ENCODE measurements at regions not wholly inside any gene's neighbourhood (a gene's known extent, or its start where the extent isn't known, plus 50 kb on each side); places are given as distances from the start of the nearest gene placed in this dataset.

- Histone ChIP-seq H3K4me1 (peaks cover 4 to 71% of the 10 kb centered on the region in 2 donors), H3K27me3 (no peaks in the 10 kb centered on the region), H3K4me3 (no peak overlapping the region), H3K27ac (no peak overlapping the region), H3K9me3 (no peaks in the 10 kb centered on the region), H3K36me3 (no peaks in the 10 kb centered on the region)
- intact Hi-C loops (cut with DNase I): no loop called here
- DNase-seq (no peak), ATAC-seq (no peak)
- TF ChIP-seq CTCF (IDR thresholded peaks at IDR 0.05): no peak
Measured at GRCh38 chr4:26080870-26081628, 167.0 kb downstream of the SMIM20 start.

GRCh38 chr4:26081795-26082498 lies 167.9 kb downstream of the SMIM20 start:
- no peaks in the 10 kb centered on the region for H3K36me3 ChIP-seq

GRCh38 chr4:26082565-26082964 lies 168.5 kb downstream of the SMIM20 start:
- H3K36me3 ChIP-seq: no peaks in the 10 kb centered on the region
- DNase-seq (no peak), ATAC-seq (no peak)
- no peaks in the 10 kb centered on the region for H3K27me3 ChIP-seq
- H3K4me3 ChIP-seq: no peak overlapping the region
- intact Hi-C loops (cut with DNase I): no loop called here
- TF ChIP-seq CTCF (IDR thresholded peaks at IDR 0.05): no peak
- H3K9me3 ChIP-seq: no peaks in the 10 kb centered on the region
- H3K27ac ChIP-seq: no peak overlapping the region
- H3K4me1 ChIP-seq: peaks cover 4 to 55% of the 10 kb centered on the region in 2 donors

More at GRCh38 chr4:26081795-26082498, 167.9 kb downstream of the SMIM20 start:
- peaks cover 4 to 62% of the 10 kb centered on the region in 2 donors for H3K4me1 ChIP-seq
- H3K27me3 ChIP-seq: no peaks in the 10 kb centered on the region
- no peak overlapping the region for H3K4me3 ChIP-seq
- H3K9me3 ChIP-seq: no peaks in the 10 kb centered on the region
- peak; percentile 56 to 74 for TF ChIP-seq CTCF (IDR thresholded peaks at IDR 0.05)
- DNase-seq (peak in 1 of 4 donors; percentile 34), ATAC-seq (peak; percentile 84)
- no peak overlapping the region for H3K27ac ChIP-seq
- intact Hi-C loops (cut with DNase I): no loop called here

GRCh38 chr4:26083987-26084386 lies 170.0 kb downstream of the SMIM20 start:
- no peak overlapping the region for H3K4me3 ChIP-seq
- ATAC-seq: peak; percentile 67
- no peaks in the 10 kb centered on the region for H3K36me3 ChIP-seq
- H3K4me1 ChIP-seq: peaks cover 4 to 49% of the 10 kb centered on the region in 2 donors
- DNase-seq: no peak
- TF ChIP-seq CTCF (IDR thresholded peaks at IDR 0.05): no peak
- H3K9me3 ChIP-seq: no peaks in the 10 kb centered on the region
- H3K27me3 ChIP-seq: no peaks in the 10 kb centered on the region
- intact Hi-C loops (cut with DNase I): no loop called here
- no peak overlapping the region for H3K27ac ChIP-seq

GRCh38 chr4:26084414-26084813 lies 170.4 kb downstream of the SMIM20 start:
- ATAC-seq: no peak
- H3K36me3 ChIP-seq: no peaks in the 10 kb centered on the region
- no peaks in the 10 kb centered on the region for H3K27me3 ChIP-seq
- H3K9me3 ChIP-seq: no peaks in the 10 kb centered on the region
- TF ChIP-seq CTCF (IDR thresholded peaks at IDR 0.05): no peak
- DNase-seq: no peak
- no peak overlapping the region for H3K27ac ChIP-seq
- intact Hi-C loops (cut with DNase I): no loop called here
- no peak overlapping the region for H3K4me3 ChIP-seq
- H3K4me1 ChIP-seq: peaks cover 4 to 49% of the 10 kb centered on the region in 2 donors

Measured in left lung (tissue), 4 donors.